ENCODE measurements at regions not wholly inside any gene's neighbourhood (a gene's known extent, or its start where the extent isn't known, plus 50 kb on each side); places are given as distances from the start of the nearest gene placed in this dataset.

DNA sequence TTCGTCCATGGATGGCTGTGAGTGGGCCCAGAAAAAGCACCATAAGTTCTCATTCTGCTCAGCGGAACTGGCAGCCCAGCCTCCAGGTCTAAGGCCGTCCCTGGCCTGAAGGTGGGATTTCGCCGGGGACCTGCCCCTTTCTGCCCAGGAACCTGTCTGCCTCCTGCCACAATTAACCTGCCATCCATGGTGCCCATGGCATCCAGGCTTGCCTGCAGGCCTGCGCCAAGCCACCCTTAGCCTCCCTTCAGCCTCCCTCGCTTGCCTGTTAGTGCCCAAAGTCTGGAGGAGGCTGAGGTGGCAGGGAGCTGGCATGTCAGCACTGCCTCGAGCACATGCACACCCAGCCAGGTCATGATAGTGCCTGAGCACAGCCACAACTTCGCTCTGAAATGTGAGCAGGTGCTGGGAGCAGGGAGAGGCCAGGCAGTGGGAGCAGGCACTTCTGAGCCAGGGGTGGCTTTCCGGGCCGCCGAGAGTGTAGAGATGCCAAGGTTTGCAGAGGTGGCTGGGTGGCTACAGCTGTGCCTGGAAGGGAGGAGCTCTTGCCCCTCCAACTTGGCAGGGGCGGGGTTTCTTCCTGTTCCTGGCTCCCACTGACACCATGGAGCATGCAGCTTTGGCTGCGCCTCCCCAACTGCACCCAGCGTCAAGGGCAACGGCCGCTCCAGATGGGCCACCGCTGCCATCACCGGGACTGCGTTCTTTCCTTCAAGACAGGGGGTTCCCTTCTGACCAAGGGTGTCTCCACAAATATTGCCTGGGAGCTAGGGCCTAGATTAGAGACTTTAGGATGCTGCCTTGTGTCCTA lies 648.9 kb upstream of the VRK2 start:
- no peak overlapping the region for H2AFZ ChIP-seq (ENCODE audit: low read length)
- H4K20me1 ChIP-seq (ENCODE audit: insufficient read depth, low read length, poor library complexity, severe bottlenecking): no peaks in the 10 kb centered on the region
- no peak overlapping the region for H3K4me3 ChIP-seq (ENCODE audit: low read length, poor library complexity, severe bottlenecking)
- H3K79me2 ChIP-seq (ENCODE audit: insufficient read depth, low read length): no peaks in the 10 kb centered on the region
- H3K9me3 ChIP-seq (ENCODE audit: insufficient read depth, low read depth, low read length): no peaks in the 10 kb centered on the region
- no peaks in the 10 kb centered on the region for H3K9me2 ChIP-seq (replicated peaks; ENCODE audit: low read depth, low read length)
- H3K4me1 ChIP-seq (ENCODE audit: insufficient read depth, low read length, poor library complexity, severe bottlenecking): no peaks in the 10 kb centered on the region
- no peaks in the 10 kb centered on the region for H3K36me3 ChIP-seq (ENCODE audit: insufficient read depth, low read length)
- TF ChIP-seq CTCF (conservative IDR thresholded peaks at IDR 0.05; ENCODE audit: low read length) (no peak), EZH2phosphoT487 (IDR thresholded peaks at IDR 0.05; ENCODE audit: borderline replicate concordance) (no peak)
- no peak overlapping the region for H3K4me2 ChIP-seq (ENCODE audit: low read depth, low read length, poor library complexity, severe bottlenecking)
- H3K9ac ChIP-seq (ENCODE audit: low read depth, low read length, poor library complexity, severe bottlenecking): no peak overlapping the region
- H3K27me3 ChIP-seq (ENCODE audit: insufficient read depth, low read length, poor library complexity, severe bottlenecking): no peaks in the 10 kb centered on the region
- H3F3A ChIP-seq (ENCODE audit: low read depth): no peaks in the 10 kb centered on the region

DNA sequence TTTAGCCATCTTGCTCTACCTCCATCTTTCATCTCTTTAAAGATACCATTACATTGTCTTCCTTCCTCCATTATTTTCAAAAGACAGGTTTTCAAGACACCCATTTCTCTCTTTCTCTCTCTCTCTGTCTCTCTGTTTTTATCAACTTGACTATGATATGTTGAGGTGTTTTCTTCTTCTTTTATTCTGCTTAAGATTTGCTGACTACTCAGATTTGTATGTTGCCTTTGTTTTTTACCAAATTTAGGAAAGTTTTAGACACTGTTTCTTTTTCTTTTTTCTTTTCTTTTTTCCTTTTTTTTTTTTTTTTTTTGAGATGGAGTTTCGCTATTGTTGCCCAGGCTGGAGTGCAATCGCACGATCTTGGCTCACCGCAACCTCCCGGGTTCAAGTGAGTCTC lies 647.5 kb upstream of the VRK2 start:
- Histone ChIP-seq H3K27me3 (ENCODE audit: insufficient read depth, low read length, poor library complexity, severe bottlenecking) (no peaks in the 10 kb centered on the region), H3K36me3 (ENCODE audit: insufficient read depth, low read length) (no peaks in the 10 kb centered on the region), H3K9ac (ENCODE audit: low read depth, low read length, poor library complexity, severe bottlenecking) (no peak overlapping the region), H3K9me2 (replicated peaks; ENCODE audit: low read depth, low read length) (no peaks in the 10 kb centered on the region), H3K9me3 (ENCODE audit: insufficient read depth, low read depth, low read length) (no peaks in the 10 kb centered on the region), H4K20me1 (ENCODE audit: insufficient read depth, low read length, poor library complexity, severe bottlenecking) (no peaks in the 10 kb centered on the region), H3F3A (ENCODE audit: low read depth) (no peaks in the 10 kb centered on the region), H2AFZ (ENCODE audit: low read length) (no peak overlapping the region), H3K79me2 (ENCODE audit: insufficient read depth, low read length) (no peaks in the 10 kb centered on the region), H3K4me3 (ENCODE audit: low read length, poor library complexity, severe bottlenecking) (no peak overlapping the region), H3K4me2 (ENCODE audit: low read depth, low read length, poor library complexity, severe bottlenecking) (no peak overlapping the region), H3K4me1 (ENCODE audit: insufficient read depth, low read length, poor library complexity, severe bottlenecking) (no peaks in the 10 kb centered on the region)
- TF ChIP-seq EZH2phosphoT487 (IDR thresholded peaks at IDR 0.05; ENCODE audit: borderline replicate concordance): no peak
- TF ChIP-seq CTCF (conservative IDR thresholded peaks at IDR 0.05; ENCODE audit: low read length): no peak

GRCh38 chr2:57402096-57402495 lies 644.5 kb upstream of the VRK2 start:
- H3K9ac ChIP-seq (ENCODE audit: low read depth, low read length, poor library complexity, severe bottlenecking): no peak overlapping the region
- H3K9me2 ChIP-seq (replicated peaks; ENCODE audit: low read depth, low read length): no peaks in the 10 kb centered on the region
- H2AFZ ChIP-seq (ENCODE audit: low read length): no peak overlapping the region
- no peaks in the 10 kb centered on the region for H3K36me3 ChIP-seq (ENCODE audit: insufficient read depth, low read length)
- no peaks in the 10 kb centered on the region for H4K20me1 ChIP-seq (ENCODE audit: insufficient read depth, low read length, poor library complexity, severe bottlenecking)
- H3F3A ChIP-seq (ENCODE audit: low read depth): no peaks in the 10 kb centered on the region
- H3K9me3 ChIP-seq (ENCODE audit: insufficient read depth, low read depth, low read length): no peaks in the 10 kb centered on the region
- no peaks in the 10 kb centered on the region for H3K27me3 ChIP-seq (ENCODE audit: insufficient read depth, low read length, poor library complexity, severe bottlenecking)
- H3K79me2 ChIP-seq (ENCODE audit: insufficient read depth, low read length): no peaks in the 10 kb centered on the region
- no peak overlapping the region for H3K4me3 ChIP-seq (ENCODE audit: low read length, poor library complexity, severe bottlenecking)
- no peaks in the 10 kb centered on the region for H3K4me1 ChIP-seq (ENCODE audit: insufficient read depth, low read length, poor library complexity, severe bottlenecking)
- H3K4me2 ChIP-seq (ENCODE audit: low read depth, low read length, poor library complexity, severe bottlenecking): no peak overlapping the region
- TF ChIP-seq CTCF (conservative IDR thresholded peaks at IDR 0.05; ENCODE audit: low read length) (no peak), EZH2phosphoT487 (IDR thresholded peaks at IDR 0.05; ENCODE audit: borderline replicate concordance) (no peak)
